Mammary epithelial cell (primary cell): ENCODE measurements at regions not wholly inside any gene's neighbourhood (a gene's known extent, or its start where the extent isn't known, plus 50 kb on each side); places are given as distances from the start of the nearest gene placed in this dataset.
A peak's percentile ranks its signal among the peaks of the same experiment; 100 is the strongest.

Experiments
- EZH2 ChIP-seq: IDR thresholded peaks from 2 replicates; pipeline ENCODE4 v1.6.1; 2012; ENCODE audit warnings: low read length, inconsistent platforms, borderline replicate concordance
- TF ChIP-seq, protein P1 (sequence below), 2 donors: IDR thresholded peaks in 1 of 2; conservative IDR thresholded peaks in 1 of 2; 2 replicates each; pipeline ENCODE4 v1.5.1; 2011 to 2012; ENCODE audit warnings: inconsistent platforms in 2 of 2, low read length in 2 of 2, mild to moderate bottlenecking in 2 of 2, control low read depth in 1 of 2, low read depth in 1 of 2; ENCODE audit not compliant: insufficient read depth in 1 of 2; ENCODE audit errors: extremely low read depth in 1 of 2

DNA sequence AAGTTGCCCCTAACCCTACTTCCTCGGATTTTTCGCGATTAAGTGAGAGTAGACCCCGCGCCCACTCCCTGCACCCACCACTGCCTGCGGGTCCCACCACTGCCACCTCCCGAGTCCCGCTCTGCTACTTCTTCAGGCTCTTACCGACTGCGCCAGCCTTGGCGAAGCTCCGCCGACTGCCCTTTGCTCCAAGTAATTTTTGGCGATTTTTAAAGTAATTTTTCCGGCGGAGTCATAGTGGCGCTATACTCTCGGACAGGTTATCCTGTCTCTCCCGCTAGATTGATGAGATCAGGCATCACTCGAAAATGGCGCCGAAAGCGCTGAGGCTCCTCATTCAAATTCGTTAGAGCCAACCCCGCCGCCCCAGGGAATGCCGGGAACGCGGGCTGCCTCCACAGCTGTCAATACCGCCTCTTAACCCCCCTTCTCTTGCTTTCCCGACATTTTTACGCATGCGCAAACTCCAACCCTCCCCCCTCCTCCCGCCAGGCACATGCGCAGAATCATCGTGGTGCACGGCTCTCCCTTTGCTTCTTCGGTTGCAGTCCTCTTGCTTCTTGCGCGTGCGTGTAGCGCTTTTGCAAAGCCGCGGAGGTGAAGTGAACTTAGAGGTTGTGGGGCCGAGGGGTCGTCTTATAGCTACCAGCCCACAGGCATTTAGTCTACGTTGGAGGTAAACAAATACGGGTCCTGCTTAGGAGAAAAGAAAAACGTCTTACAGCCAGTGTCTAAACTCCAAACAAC lies 66.6 kb downstream of the KCNRG start:
- TF ChIP-seq EZH2, result no peak
- TF ChIP-seq, protein P1, sequence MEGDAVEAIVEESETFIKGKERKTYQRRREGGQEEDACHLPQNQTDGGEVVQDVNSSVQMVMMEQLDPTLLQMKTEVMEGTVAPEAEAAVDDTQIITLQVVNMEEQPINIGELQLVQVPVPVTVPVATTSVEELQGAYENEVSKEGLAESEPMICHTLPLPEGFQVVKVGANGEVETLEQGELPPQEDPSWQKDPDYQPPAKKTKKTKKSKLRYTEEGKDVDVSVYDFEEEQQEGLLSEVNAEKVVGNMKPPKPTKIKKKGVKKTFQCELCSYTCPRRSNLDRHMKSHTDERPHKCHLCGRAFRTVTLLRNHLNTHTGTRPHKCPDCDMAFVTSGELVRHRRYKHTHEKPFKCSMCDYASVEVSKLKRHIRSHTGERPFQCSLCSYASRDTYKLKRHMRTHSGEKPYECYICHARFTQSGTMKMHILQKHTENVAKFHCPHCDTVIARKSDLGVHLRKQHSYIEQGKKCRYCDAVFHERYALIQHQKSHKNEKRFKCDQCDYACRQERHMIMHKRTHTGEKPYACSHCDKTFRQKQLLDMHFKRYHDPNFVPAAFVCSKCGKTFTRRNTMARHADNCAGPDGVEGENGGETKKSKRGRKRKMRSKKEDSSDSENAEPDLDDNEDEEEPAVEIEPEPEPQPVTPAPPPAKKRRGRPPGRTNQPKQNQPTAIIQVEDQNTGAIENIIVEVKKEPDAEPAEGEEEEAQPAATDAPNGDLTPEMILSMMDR (conservative IDR thresholded peaks at IDR 0.05 in 1 of 2, IDR thresholded peaks at IDR 0.05 in 1 of 2; ENCODE audit: extremely low read depth in 1 of 2, insufficient read depth in 1 of 2, low read depth in 1 of 2, low read length in 2 of 2), result peak in 1 of 2 donors; percentile 11
